C4-2B (cell line): ENCODE measurements at regions not wholly inside any gene's neighbourhood (a gene's known extent, or its start where the extent isn't known, plus 50 kb on each side); places are given as distances from the start of the nearest gene placed in this dataset.

Source experiments
- H3K27ac ChIP-seq: fragments of 450-650 bp; 2 replicates; pipeline ENCODE4 v1.5.1; 2017
- ZFX ChIP-seq: fragments of 450-650 bp; IDR thresholded peaks from 2 replicates; pipeline ENCODE4 v1.6.1; 2017
- TF ChIP-seq, protein P1 (sequence below): fragments of 450-650 bp; conservative IDR thresholded peaks from 2 replicates; pipeline ENCODE4 v1.5.1; 2017; ENCODE audit warnings: mild to moderate bottlenecking

DNA sequence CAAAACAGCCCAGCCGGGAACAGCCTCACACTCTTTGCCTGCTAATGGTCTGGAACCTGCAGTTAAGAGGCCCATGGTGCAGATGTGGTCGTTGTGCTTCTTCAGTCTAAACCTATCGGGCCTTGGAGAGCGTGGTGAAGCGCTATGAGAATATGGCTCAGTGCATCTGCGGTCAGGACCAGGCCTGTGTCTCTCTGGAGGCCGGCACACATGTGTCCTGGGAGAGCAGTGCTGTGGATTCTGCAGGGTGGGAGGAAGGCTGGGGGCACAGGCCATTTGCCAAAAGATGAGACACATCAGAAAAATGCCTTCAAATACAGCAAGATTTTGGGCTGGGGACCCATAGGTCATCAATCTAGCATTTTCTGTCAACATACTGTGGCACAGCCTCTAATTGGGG, 231.5 kb upstream of the GLI3 start:
- no peak overlapping the region for H3K27ac ChIP-seq
- TF ChIP-seq, protein P1, sequence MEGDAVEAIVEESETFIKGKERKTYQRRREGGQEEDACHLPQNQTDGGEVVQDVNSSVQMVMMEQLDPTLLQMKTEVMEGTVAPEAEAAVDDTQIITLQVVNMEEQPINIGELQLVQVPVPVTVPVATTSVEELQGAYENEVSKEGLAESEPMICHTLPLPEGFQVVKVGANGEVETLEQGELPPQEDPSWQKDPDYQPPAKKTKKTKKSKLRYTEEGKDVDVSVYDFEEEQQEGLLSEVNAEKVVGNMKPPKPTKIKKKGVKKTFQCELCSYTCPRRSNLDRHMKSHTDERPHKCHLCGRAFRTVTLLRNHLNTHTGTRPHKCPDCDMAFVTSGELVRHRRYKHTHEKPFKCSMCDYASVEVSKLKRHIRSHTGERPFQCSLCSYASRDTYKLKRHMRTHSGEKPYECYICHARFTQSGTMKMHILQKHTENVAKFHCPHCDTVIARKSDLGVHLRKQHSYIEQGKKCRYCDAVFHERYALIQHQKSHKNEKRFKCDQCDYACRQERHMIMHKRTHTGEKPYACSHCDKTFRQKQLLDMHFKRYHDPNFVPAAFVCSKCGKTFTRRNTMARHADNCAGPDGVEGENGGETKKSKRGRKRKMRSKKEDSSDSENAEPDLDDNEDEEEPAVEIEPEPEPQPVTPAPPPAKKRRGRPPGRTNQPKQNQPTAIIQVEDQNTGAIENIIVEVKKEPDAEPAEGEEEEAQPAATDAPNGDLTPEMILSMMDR: no peak
- TF ChIP-seq ZFX: no peak

DNA sequence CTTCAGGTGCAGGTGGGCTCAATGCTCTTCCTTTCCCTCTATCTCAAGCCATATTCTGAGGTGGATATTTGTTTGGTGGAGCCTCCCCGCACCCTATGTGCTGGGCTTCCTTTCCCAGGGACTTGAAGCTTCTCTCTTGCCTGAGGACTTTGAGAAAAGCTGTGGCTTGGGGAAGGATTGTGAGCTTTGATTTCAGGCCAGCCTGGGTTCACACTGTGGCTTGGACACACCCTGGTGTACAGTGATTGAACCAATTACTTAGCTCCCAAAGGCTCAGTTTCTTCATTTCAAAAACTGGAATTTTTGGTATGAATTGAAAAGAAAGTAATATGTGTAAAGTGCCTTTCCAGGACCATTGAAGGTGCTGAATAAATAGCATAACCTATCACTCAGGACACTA, 224.5 kb upstream of the GLI3 start:
- H3K27ac ChIP-seq: no peak overlapping the region
- TF ChIP-seq, protein P1: no peak
- TF ChIP-seq ZFX: no peak

DNA sequence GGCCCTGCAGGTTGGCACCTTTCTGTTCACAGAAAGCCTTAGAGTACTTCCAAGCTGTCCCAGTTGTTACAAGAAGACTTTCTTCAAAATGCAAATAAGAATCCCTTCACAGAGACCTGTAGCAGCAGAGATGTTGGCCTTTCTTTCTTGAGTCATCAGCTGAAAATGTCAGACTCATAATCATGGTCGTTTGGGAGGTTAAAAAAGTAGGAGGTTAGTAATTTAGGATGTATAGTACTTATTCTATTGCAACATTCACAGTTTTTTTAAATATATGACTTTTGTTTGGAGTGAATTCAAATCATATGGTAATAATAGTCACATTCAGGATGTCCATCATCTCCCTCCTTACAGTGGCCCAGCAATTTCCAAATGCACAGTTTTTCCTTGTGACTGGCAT, 223.9 kb upstream of the GLI3 start:
- no peak overlapping the region for H3K27ac ChIP-seq
- TF ChIP-seq, protein P1: no peak
- TF ChIP-seq ZFX: no peak

DNA sequence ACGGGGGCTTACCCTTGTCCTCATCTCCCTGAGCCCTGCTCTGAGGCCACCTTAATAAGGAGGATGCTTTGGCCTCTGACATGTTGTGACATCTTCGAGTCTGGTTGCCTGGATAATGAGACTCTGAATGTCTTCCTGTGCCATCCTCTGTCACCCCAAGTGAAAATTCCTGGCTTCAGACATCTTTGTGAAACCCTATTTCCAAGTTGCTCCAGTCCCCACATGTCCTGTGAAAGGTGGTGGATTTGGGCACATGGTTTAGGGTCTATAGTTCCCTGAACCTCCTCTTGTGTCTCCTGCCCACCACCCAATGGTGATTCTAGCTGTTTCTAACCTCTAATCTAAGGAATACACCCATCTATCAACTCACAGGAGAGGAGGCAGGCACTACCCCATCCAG, 223.1 kb upstream of the GLI3 start:
- no peak overlapping the region for H3K27ac ChIP-seq
- TF ChIP-seq, protein P1: no peak
- TF ChIP-seq ZFX: no peak

DNA sequence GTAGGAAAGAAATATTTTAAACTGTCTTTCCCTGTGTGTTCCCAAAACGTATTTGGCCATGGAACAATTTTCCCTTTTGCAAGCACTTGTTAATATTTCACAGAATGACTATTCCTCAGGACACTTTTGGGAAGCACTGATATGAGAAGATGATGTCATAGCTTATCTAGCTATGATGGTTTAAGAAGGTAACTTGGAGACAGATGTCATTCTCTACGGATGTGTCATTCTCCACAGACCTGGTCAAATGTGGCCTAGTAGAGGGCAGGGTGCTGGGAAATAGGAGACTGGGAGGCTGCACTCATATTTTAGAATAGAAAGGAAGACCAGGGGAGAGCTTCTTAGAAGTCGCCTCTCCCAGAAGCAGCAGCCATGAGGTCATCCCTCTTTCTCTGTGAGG, 220.7 kb upstream of the GLI3 start:
- no peak overlapping the region for H3K27ac ChIP-seq
- TF ChIP-seq ZFX: no peak
- TF ChIP-seq, protein P1: no peak

DNA sequence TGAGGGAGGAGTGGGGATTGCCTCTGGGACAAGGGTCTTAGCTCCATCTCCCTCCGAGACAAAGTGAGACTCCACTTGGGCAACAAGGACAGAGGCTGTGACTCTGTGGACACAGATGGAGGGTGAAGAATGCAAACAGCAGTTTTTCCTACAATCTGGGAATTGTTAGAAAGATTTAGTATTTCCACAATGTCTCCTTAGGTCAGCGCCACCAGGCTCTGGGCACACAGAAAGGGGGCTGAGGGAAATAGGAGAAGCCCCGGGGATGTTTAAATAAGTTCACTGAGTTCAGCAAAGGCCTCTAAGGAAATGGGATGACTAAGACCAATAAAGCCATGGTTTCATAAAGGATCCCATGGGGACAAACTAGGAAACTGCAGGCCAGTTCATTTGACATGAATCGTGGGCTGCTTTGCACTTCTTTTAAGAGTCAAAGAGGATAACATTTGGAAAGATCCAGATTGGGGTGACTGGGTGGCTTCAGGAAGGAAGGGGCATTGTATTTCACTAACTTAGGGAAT, 219.8 kb upstream of the GLI3 start:
- TF ChIP-seq ZFX: no peak
- TF ChIP-seq, protein P1: no peak
- no peak overlapping the region for H3K27ac ChIP-seq

DNA sequence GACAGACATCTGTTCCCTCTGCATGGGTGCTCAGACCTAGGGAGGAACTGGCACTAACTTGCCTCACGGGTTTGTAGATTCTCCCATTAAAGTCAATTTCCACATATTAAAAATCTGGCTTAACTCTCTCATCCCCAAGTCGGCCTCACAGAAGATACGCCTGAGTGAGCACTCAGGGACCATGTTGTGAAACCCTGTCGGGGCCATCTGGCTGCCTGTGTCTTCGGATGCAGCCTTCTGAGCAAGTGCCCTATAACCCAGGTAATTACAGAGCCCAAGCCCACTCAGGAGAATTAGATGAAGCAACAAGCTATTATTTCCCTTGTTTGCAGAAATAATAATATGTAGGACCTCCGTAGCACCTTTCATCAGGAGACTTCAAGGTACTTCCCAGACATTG, 219.3 kb upstream of the GLI3 start:
- TF ChIP-seq, protein P1: no peak
- no peak for TF ChIP-seq ZFX
- no peak overlapping the region for H3K27ac ChIP-seq
